ENCODE measurements at regions not wholly inside any gene's neighbourhood (a gene's known extent, or its start where the extent isn't known, plus 50 kb on each side); places are given as distances from the start of the nearest gene placed in this dataset.

- TF ChIP-seq CTCF (IDR thresholded peaks at IDR 0.05) (no peak), POLR2A (IDR thresholded peaks at IDR 0.05) (no peak), POLR2AphosphoS5 (IDR thresholded peaks at IDR 0.05) (no peak)
These were observed 254.5 kb upstream of the B3GAT1 start for GRCh38 chr11:134666273-134667174.

Measured in prostate gland (tissue), 2 donors.